ENCODE measurements at regions not wholly inside any gene's neighbourhood (a gene's known extent, or its start where the extent isn't known, plus 50 kb on each side); places are given as distances from the start of the nearest gene placed in this dataset.

DNA sequence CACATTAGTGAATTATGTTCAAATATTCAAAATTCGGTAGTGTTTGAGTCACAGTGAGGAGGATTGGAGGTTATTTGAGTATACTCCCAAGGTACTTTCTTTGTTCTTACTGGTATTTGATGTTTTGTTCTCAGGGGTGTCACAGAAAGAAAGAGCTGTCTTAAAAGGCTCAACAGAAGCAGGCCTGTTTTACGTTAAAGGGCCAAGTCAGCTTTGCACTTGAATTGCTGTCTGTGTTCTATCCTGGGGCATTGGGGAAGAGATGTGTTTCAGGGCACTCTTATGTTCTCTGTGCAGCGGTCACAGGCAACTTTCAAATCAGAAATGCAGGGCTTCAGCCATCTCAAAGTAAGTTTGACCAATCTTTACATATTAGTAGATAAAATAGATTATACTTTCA lies 1113.1 kb upstream of the LCORL start:
- H2BK5ac ChIP-seq (ENCODE audit: insufficient read length, low read length) = no peak overlapping the region
- H3K79me1 ChIP-seq (ENCODE audit: insufficient read depth, low read depth, low read length, poor library complexity, severe bottlenecking) = no peaks in the 10 kb centered on the region
- H2AFZ ChIP-seq (ENCODE audit: low read length) = no peak overlapping the region
- no peaks in the 10 kb centered on the region for H4K20me1 ChIP-seq (ENCODE audit: control insufficient read depth, insufficient read depth, insufficient read length)
- H3K27me3 Mint-ChIP-seq (ENCODE audit: low read depth) = no peaks in the 10 kb centered on the region
- no peak overlapping the region for H3K27ac ChIP-seq (ENCODE audit: insufficient read length, low read depth, low read length)
- H2AK5ac ChIP-seq (ENCODE audit: insufficient read length, low read length) = no peak overlapping the region
- no CpG with 5 or more reads among the region's 3 CpGs for WGBS (ENCODE audit: extremely low coverage, insufficient read length, low lambda C conversion rate)
- H3K18ac ChIP-seq (ENCODE audit: insufficient read length, low read depth, low read length) = no peak overlapping the region
- H3K4me3 Mint-ChIP-seq = no peak overlapping the region
- H2BK120ac ChIP-seq (ENCODE audit: low read depth, low read length, poor library complexity, severe bottlenecking) = no peak overlapping the region
- no peak overlapping the region for H4K91ac ChIP-seq (ENCODE audit: insufficient read length, low read depth, low read length)
- H3K36me3 Mint-ChIP-seq (ENCODE audit: insufficient read depth in 1 of 3, low read depth in 3 of 3) = no peaks in the 10 kb centered on the region
- H4K5ac ChIP-seq (ENCODE audit: insufficient read length, low read depth, low read length) = no peak overlapping the region
- H2BK12ac ChIP-seq (ENCODE audit: insufficient read length, low read depth, low read length) = no peak overlapping the region
- H3T11ph ChIP-seq (ENCODE audit: low read length) = no peak overlapping the region
- H3K4ac ChIP-seq (ENCODE audit: low read depth, low read length) = no peak overlapping the region
- H3K9me3 ChIP-seq (ENCODE audit: control insufficient read depth, low read depth, low read length) = no peaks in the 10 kb centered on the region
- no peak overlapping the region for H3K27ac Mint-ChIP-seq
- no peaks in the 10 kb centered on the region; the same call in 1 of the 2 replicates for H3K4me1 ChIP-seq (ENCODE audit: insufficient read depth, low read length)
- no peaks in the 10 kb centered on the region for H3K27me3 ChIP-seq (ENCODE audit: insufficient read depth, low read length)
- TF ChIP-seq, protein P1, sequence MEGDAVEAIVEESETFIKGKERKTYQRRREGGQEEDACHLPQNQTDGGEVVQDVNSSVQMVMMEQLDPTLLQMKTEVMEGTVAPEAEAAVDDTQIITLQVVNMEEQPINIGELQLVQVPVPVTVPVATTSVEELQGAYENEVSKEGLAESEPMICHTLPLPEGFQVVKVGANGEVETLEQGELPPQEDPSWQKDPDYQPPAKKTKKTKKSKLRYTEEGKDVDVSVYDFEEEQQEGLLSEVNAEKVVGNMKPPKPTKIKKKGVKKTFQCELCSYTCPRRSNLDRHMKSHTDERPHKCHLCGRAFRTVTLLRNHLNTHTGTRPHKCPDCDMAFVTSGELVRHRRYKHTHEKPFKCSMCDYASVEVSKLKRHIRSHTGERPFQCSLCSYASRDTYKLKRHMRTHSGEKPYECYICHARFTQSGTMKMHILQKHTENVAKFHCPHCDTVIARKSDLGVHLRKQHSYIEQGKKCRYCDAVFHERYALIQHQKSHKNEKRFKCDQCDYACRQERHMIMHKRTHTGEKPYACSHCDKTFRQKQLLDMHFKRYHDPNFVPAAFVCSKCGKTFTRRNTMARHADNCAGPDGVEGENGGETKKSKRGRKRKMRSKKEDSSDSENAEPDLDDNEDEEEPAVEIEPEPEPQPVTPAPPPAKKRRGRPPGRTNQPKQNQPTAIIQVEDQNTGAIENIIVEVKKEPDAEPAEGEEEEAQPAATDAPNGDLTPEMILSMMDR (conservative IDR thresholded peaks at IDR 0.05) = no peak
- H3K79me2 ChIP-seq (ENCODE audit: insufficient read depth, low read length) = no peaks in the 10 kb centered on the region
- H2BK15ac ChIP-seq (ENCODE audit: low read depth, low read length) = no peak overlapping the region
- no peak overlapping the region for H2BK20ac ChIP-seq (ENCODE audit: low read depth, low read length, poor library complexity, severe bottlenecking)
- no peak overlapping the region for H3K56ac ChIP-seq (ENCODE audit: insufficient read length, low read depth, low read length)
- DNase-seq = no peak
- peaks cover 14 to 15% of the 10 kb centered on the region in 2 experiments for H3K4me1 Mint-ChIP-seq
- H3K9ac ChIP-seq (ENCODE audit: extremely low read depth, insufficient read length, low read length) = no peak overlapping the region
- no peak overlapping the region for H3K23ac ChIP-seq (ENCODE audit: insufficient read length, low read depth, low read length)
- H3K4me2 ChIP-seq (ENCODE audit: insufficient read depth, insufficient read length, low read length) = no peak overlapping the region
- no peaks in the 10 kb centered on the region for H3K9me3 Mint-ChIP-seq
- H3K14ac ChIP-seq (ENCODE audit: insufficient read depth, low read length) = no peak overlapping the region
- no peak overlapping the region for H4K8ac ChIP-seq (replicated peaks; ENCODE audit: insufficient read length, low read depth, low read length)
- no peaks in the 10 kb centered on the region for H3K23me2 ChIP-seq (ENCODE audit: insufficient read length, low read depth, low read length, poor library complexity, severe bottlenecking)
